Sigmoid colon (tissue), 4 donors: ENCODE measurements at regions not wholly inside any gene's neighbourhood (a gene's known extent, or its start where the extent isn't known, plus 50 kb on each side); places are given as distances from the start of the nearest gene placed in this dataset.

Source experiments
- CTCF ChIP-seq, 4 experiments: fragments of 450-650 bp in 3 of 4; fragments of 200-600 bp in 1 of 4; IDR thresholded peaks; one replicate each; pipeline ENCODE4 v1.5.1; 2016 to 2019; ENCODE audit warnings: antibody characterized with exemption in 4 of 4, mild to moderate bottlenecking in 3 of 4, moderate library complexity in 2 of 4
- EP300 ChIP-seq, 4 donors: sonication (generic); formaldehyde crosslinking; IDR thresholded peaks; one replicate each; pipeline ENCODE4 v1.6.1; 2017; ENCODE audit warnings: antibody characterized with exemption in 4 of 4
- POLR2A ChIP-seq, 2 donors: fragments of 450-650 bp; IDR thresholded peaks; one replicate each; pipeline ENCODE4 v1.6.1; 2016; ENCODE audit warnings: antibody characterized with exemption in 2 of 2, mild to moderate bottlenecking in 2 of 2, moderate library complexity in 2 of 2

GRCh38 chr9:17978773-17979172 is 399.9 kb downstream of the SH3GL2 start:
- TF ChIP-seq CTCF (IDR thresholded peaks at IDR 0.05), result no peak
- TF ChIP-seq POLR2A (IDR thresholded peaks at IDR 0.05), result no peak
- TF ChIP-seq EP300 (IDR thresholded peaks at IDR 0.05), result no peak
